T-helper 2 cell treated with Interferon-gamma antibody and Interleukin-4, amounts not matched to agents 5 μg/mL and 100 μg/mL, for 36 hours (primary cell): ENCODE measurements at regions not wholly inside any gene's neighbourhood (a gene's known extent, or its start where the extent isn't known, plus 50 kb on each side); places are given as distances from the start of the nearest gene placed in this dataset.
"Not testable (repeated sequence)": the region's sequence is repeated elsewhere in the genome, so short reads cannot be mapped to it uniquely, and the experiment has no call there.

ENCODE experiments used
- DNase-seq: peaks from one replicate; pipeline ENCODE4 v3.0.0; 2021; ENCODE audit warnings: low spot score
- H3K27ac Mint-ChIP-seq: one replicate; pipeline ENCODE4 v1.8.0; 2021; ENCODE audit warnings: mild to moderate bottlenecking, mixed read lengths
- H3K27me3 Mint-ChIP-seq: one replicate; pipeline ENCODE4 v1.8.0; 2021; ENCODE audit warnings: low read depth, mixed read lengths
- H3K36me3 Mint-ChIP-seq: one replicate; pipeline ENCODE4 v1.8.0; 2021; ENCODE audit warnings: low read depth, mixed read lengths
- H3K4me1 Mint-ChIP-seq: one replicate; pipeline ENCODE4 v1.8.0; 2021; ENCODE audit warnings: low read depth, mixed read lengths
- H3K4me3 Mint-ChIP-seq: one replicate; pipeline ENCODE4 v1.8.0; 2022; ENCODE audit warnings: mild to moderate bottlenecking, moderate library complexity, mixed read lengths
- H3K9me3 Mint-ChIP-seq: one replicate; pipeline ENCODE4 v1.8.0; 2021; ENCODE audit warnings: mixed read lengths

- Mint-ChIP-seq H3K36me3 (no peaks in the 10 kb centered on the region), H3K9me3 (no peaks in the 10 kb centered on the region), H3K4me3 (peak overlapping the region; percentile 66), H3K27ac (no peak overlapping the region), H3K27me3 (peaks cover 19% of the 10 kb centered on the region), H3K4me1 (peaks cover 9% of the 10 kb centered on the region)
- no peak for DNase-seq
Observed at GRCh38 chr19:29873801-29874575, 62.2 kb downstream of the CCNE1 start.

- Mint-ChIP-seq H3K27me3 (peaks cover 21% of the 10 kb centered on the region), H3K4me1 (peaks cover 9% of the 10 kb centered on the region), H3K4me3 (no peak overlapping the region), H3K27ac (no peak overlapping the region), H3K36me3 (no peaks in the 10 kb centered on the region), H3K9me3 (no peaks in the 10 kb centered on the region)
- DNase-seq: no peak
Observed at GRCh38 chr19:29875931-29876330, 64.1 kb downstream of the CCNE1 start.

- peak overlapping the region; percentile 19 for H3K4me3 Mint-ChIP-seq
- peaks cover 17% of the 10 kb centered on the region for H3K27me3 Mint-ChIP-seq
- no peak for DNase-seq
- H3K36me3 Mint-ChIP-seq: no peaks in the 10 kb centered on the region
- H3K9me3 Mint-ChIP-seq: no peaks in the 10 kb centered on the region
- peaks cover 9% of the 10 kb centered on the region for H3K4me1 Mint-ChIP-seq
- H3K27ac Mint-ChIP-seq: peak overlapping the region; percentile 6
Observed at GRCh38 chr19:29876414-29876813, 64.6 kb downstream of the CCNE1 start.

- not testable (repeated sequence) for H3K4me1 Mint-ChIP-seq, H3K36me3 Mint-ChIP-seq, H3K27ac Mint-ChIP-seq, H3K9me3 Mint-ChIP-seq, DNase-seq, H3K4me3 Mint-ChIP-seq
- peaks cover 14% of the 10 kb centered on the region for H3K27me3 Mint-ChIP-seq
Observed at GRCh38 chr19:29876908-29877307, 65.1 kb downstream of the CCNE1 start.

- H3K4me1 Mint-ChIP-seq: peaks cover 6% of the 10 kb centered on the region
- H3K9me3 Mint-ChIP-seq: no peaks in the 10 kb centered on the region
- no peak for DNase-seq
- H3K36me3 Mint-ChIP-seq: no peaks in the 10 kb centered on the region
- H3K27me3 Mint-ChIP-seq: peaks cover 13% of the 10 kb centered on the region
- no peak overlapping the region for H3K4me3 Mint-ChIP-seq
- H3K27ac Mint-ChIP-seq: no peak overlapping the region
Observed at GRCh38 chr19:29878973-29879654, 62.9 kb upstream of the URI1 start.

GRCh38 chr19:29879655-29879974 is 62.4 kb upstream of the URI1 start:
- H3K4me1 Mint-ChIP-seq: peaks cover 6% of the 10 kb centered on the region
- peaks cover 11% of the 10 kb centered on the region for H3K27me3 Mint-ChIP-seq
- no peak overlapping the region for H3K27ac Mint-ChIP-seq
- no peak overlapping the region for H3K4me3 Mint-ChIP-seq
- no peaks in the 10 kb centered on the region for H3K9me3 Mint-ChIP-seq
- H3K36me3 Mint-ChIP-seq: no peaks in the 10 kb centered on the region
- DNase-seq: no peak

- DNase-seq: no peak
- no peaks in the 10 kb centered on the region for H3K36me3 Mint-ChIP-seq
- H3K9me3 Mint-ChIP-seq: no peaks in the 10 kb centered on the region
- no peak overlapping the region for H3K27ac Mint-ChIP-seq
- no peak overlapping the region for H3K4me3 Mint-ChIP-seq
- peaks cover 6% of the 10 kb centered on the region for H3K4me1 Mint-ChIP-seq
- peaks cover 7% of the 10 kb centered on the region for H3K27me3 Mint-ChIP-seq
Observed at GRCh38 chr19:29880498-29881081, 61.4 kb upstream of the URI1 start.

GRCh38 chr19:29881386-29881785 is 60.7 kb upstream of the URI1 start:
- Mint-ChIP-seq H3K27ac (no peak overlapping the region), H3K4me3 (no peak overlapping the region), H3K27me3 (peaks cover 6% of the 10 kb centered on the region), H3K4me1 (peaks cover 3% of the 10 kb centered on the region), H3K9me3 (no peaks in the 10 kb centered on the region), H3K36me3 (no peaks in the 10 kb centered on the region)
- DNase-seq: no peak

GRCh38 chr19:29882719-29883105 is 59.3 kb upstream of the URI1 start:
- H3K4me3 Mint-ChIP-seq: no peak overlapping the region
- no peak overlapping the region for H3K27ac Mint-ChIP-seq
- H3K4me1 Mint-ChIP-seq: peaks cover 9% of the 10 kb centered on the region
- no peak for DNase-seq
- no peaks in the 10 kb centered on the region for H3K36me3 Mint-ChIP-seq
- peaks cover 5% of the 10 kb centered on the region for H3K27me3 Mint-ChIP-seq
- H3K9me3 Mint-ChIP-seq: no peaks in the 10 kb centered on the region

GRCh38 chr19:29884044-29884443 is 58.0 kb upstream of the URI1 start:
- peaks cover 11% of the 10 kb centered on the region for H3K4me1 Mint-ChIP-seq
- H3K27me3 Mint-ChIP-seq: peaks cover 6% of the 10 kb centered on the region
- H3K4me3 Mint-ChIP-seq: no peak overlapping the region
- H3K27ac Mint-ChIP-seq: no peak overlapping the region
- no peak for DNase-seq
- no peaks in the 10 kb centered on the region for H3K9me3 Mint-ChIP-seq
- H3K36me3 Mint-ChIP-seq: no peaks in the 10 kb centered on the region

GRCh38 chr19:29884466-29884865 is 57.6 kb upstream of the URI1 start:
- H3K36me3 Mint-ChIP-seq: no peaks in the 10 kb centered on the region
- peaks cover 6% of the 10 kb centered on the region for H3K27me3 Mint-ChIP-seq
- H3K27ac Mint-ChIP-seq: no peak overlapping the region
- H3K4me3 Mint-ChIP-seq: no peak overlapping the region
- no peak for DNase-seq
- H3K9me3 Mint-ChIP-seq: no peaks in the 10 kb centered on the region
- peaks cover 11% of the 10 kb centered on the region for H3K4me1 Mint-ChIP-seq

- H3K36me3 Mint-ChIP-seq: not testable (repeated sequence)
Observed at GRCh38 chr19:29886106-29886505, 55.9 kb upstream of the URI1 start.

GRCh38 chr19:29886586-29886985 is 55.5 kb upstream of the URI1 start:
- peaks cover 4% of the 10 kb centered on the region for H3K27me3 Mint-ChIP-seq
- no peaks in the 10 kb centered on the region for H3K36me3 Mint-ChIP-seq
- no peak overlapping the region for H3K4me3 Mint-ChIP-seq
- no peak for DNase-seq
- no peaks in the 10 kb centered on the region for H3K9me3 Mint-ChIP-seq
- H3K27ac Mint-ChIP-seq: no peak overlapping the region
- peaks cover 11% of the 10 kb centered on the region for H3K4me1 Mint-ChIP-seq

More at GRCh38 chr19:29886106-29886505, 55.9 kb upstream of the URI1 start:
- H3K4me3 Mint-ChIP-seq, H3K9me3 Mint-ChIP-seq, H3K27me3 Mint-ChIP-seq, DNase-seq, H3K27ac Mint-ChIP-seq: not testable (repeated sequence)
- H3K4me1 Mint-ChIP-seq: peaks cover 11% of the 10 kb centered on the region

- no peak for DNase-seq
- peaks cover 11% of the 10 kb centered on the region for H3K4me1 Mint-ChIP-seq
- no peak overlapping the region for H3K27ac Mint-ChIP-seq
- no peak overlapping the region for H3K4me3 Mint-ChIP-seq
- H3K36me3 Mint-ChIP-seq: no peaks in the 10 kb centered on the region
- no peaks in the 10 kb centered on the region for H3K9me3 Mint-ChIP-seq
- H3K27me3 Mint-ChIP-seq: peaks cover 4% of the 10 kb centered on the region
Observed at GRCh38 chr19:29887442-29887855, 54.6 kb upstream of the URI1 start.
